Stimulated activated memory B cell treated with anti-CD40 and anti-IgM and Interleukin-4, amounts not matched to agents 10 μg/mL and 1 μg/mL and 100 μg/mL, for 72 hours (primary cell): ENCODE measurements at regions not wholly inside any gene's neighbourhood (a gene's known extent, or its start where the extent isn't known, plus 50 kb on each side); places are given as distances from the start of the nearest gene placed in this dataset.

Source experiments
- ATAC-seq: fragments of 150-1000 bp; cut with Tn5 transposase; 2 replicates; pipeline ENCODE4 v1.10.0; 2021
- H3K27ac Mint-ChIP-seq: one replicate; pipeline ENCODE4 v1.8.0; 2022; ENCODE audit warnings: mild to moderate bottlenecking, mixed read lengths
- H3K27me3 Mint-ChIP-seq: one replicate; pipeline ENCODE4 v1.8.0; 2022; ENCODE audit warnings: mixed read lengths
- H3K36me3 Mint-ChIP-seq: one replicate; pipeline ENCODE4 v1.8.0; 2022; ENCODE audit warnings: mixed read lengths
- H3K4me1 Mint-ChIP-seq: one replicate; pipeline ENCODE4 v1.8.0; 2022; ENCODE audit warnings: mixed read lengths
- H3K4me3 Mint-ChIP-seq: one replicate; pipeline ENCODE4 v1.8.0; 2022; ENCODE audit warnings: mild to moderate bottlenecking, moderate library complexity, mixed read lengths
- H3K9me3 Mint-ChIP-seq: one replicate; pipeline ENCODE4 v1.8.0; 2022; ENCODE audit warnings: mixed read lengths

DNA sequence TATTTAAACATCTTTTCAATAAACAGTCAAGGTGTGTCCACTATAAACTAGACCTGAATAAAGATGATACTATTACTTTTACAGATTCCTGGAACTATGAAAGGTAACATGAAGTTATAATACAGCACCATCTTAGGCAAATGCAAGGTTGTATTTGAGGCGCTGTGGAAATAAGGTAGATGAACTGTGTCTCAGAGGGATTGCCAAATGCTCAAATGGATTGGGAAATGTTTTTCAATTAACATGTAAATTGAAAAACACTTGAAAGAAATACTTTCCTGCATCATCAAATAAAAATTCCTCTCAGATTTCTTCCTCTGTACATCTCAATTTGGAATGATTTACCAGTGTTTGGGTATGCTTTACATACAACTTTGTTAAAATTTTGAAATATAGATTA, 139.4 kb downstream of the DKK1 start:
- Mint-ChIP-seq H3K36me3 (no peaks in the 10 kb centered on the region), H3K4me3 (no peak overlapping the region), H3K9me3 (no peaks in the 10 kb centered on the region), H3K4me1 (no peaks in the 10 kb centered on the region), H3K27me3 (no peaks in the 10 kb centered on the region), H3K27ac (no peak overlapping the region)
- ATAC-seq: no peak

DNA sequence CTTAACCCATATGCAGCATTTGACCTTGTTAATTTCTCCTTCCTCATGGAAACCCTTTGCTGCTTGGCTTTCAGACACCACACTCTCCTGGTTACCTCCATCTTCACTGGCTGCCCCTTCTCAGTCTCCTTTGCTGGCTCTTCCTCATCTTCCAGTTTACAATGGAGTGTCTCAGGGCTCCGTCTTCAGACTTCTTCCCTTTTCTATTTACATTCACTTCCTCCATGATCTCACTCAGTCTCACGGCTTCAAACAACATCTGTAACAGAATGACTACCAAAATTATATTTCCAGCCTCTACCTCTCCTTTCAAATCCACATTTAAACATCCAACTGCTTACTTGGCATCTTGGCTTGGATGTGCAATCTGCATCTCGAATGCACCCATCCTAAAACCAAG, 140.4 kb downstream of the DKK1 start:
- H3K4me3 Mint-ChIP-seq: no peak overlapping the region
- ATAC-seq: no peak
- no peaks in the 10 kb centered on the region for H3K4me1 Mint-ChIP-seq
- no peak overlapping the region for H3K27ac Mint-ChIP-seq
- no peaks in the 10 kb centered on the region for H3K27me3 Mint-ChIP-seq
- H3K9me3 Mint-ChIP-seq: no peaks in the 10 kb centered on the region
- no peaks in the 10 kb centered on the region for H3K36me3 Mint-ChIP-seq

DNA sequence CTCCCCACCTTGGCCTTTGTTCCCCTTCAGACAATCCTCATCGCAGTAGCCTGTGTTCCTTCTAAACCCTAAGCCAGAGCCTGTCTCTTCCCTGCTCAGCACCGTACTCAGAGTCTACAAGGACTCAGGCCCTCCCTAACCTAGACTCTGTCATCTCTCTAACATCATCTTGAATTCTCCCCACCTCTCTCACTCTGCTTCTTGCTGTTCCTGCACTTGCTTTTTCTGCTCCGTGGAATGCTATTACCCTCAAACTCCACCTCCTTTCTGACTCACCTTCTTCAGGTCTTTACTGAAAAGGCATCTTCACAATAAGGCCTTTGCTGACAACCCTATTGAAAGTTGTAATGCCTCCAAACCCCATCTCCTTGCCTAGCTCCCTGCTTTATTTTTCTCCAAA, 141.0 kb downstream of the DKK1 start:
- no peak overlapping the region for H3K4me3 Mint-ChIP-seq
- ATAC-seq: peak; percentile 47
- H3K27me3 Mint-ChIP-seq: no peaks in the 10 kb centered on the region
- no peaks in the 10 kb centered on the region for H3K9me3 Mint-ChIP-seq
- no peak overlapping the region for H3K27ac Mint-ChIP-seq
- no peaks in the 10 kb centered on the region for H3K36me3 Mint-ChIP-seq
- no peaks in the 10 kb centered on the region for H3K4me1 Mint-ChIP-seq

GRCh38 chr10:52459097-52459496, 145.0 kb downstream of the DKK1 start:
- no peak overlapping the region for H3K27ac Mint-ChIP-seq
- H3K4me3 Mint-ChIP-seq: no peak overlapping the region
- no peaks in the 10 kb centered on the region for H3K9me3 Mint-ChIP-seq
- ATAC-seq: no peak
- no peaks in the 10 kb centered on the region for H3K27me3 Mint-ChIP-seq
- H3K36me3 Mint-ChIP-seq: no peaks in the 10 kb centered on the region
- H3K4me1 Mint-ChIP-seq: no peaks in the 10 kb centered on the region

- Mint-ChIP-seq H3K4me3 (no peak overlapping the region), H3K36me3 (no peaks in the 10 kb centered on the region), H3K27ac (no peak overlapping the region), H3K27me3 (no peaks in the 10 kb centered on the region), H3K9me3 (peaks cover 2% of the 10 kb centered on the region), H3K4me1 (no peaks in the 10 kb centered on the region)
- no peak for ATAC-seq
These were observed 149.7 kb downstream of the DKK1 start for GRCh38 chr10:52463826-52464225.

DNA sequence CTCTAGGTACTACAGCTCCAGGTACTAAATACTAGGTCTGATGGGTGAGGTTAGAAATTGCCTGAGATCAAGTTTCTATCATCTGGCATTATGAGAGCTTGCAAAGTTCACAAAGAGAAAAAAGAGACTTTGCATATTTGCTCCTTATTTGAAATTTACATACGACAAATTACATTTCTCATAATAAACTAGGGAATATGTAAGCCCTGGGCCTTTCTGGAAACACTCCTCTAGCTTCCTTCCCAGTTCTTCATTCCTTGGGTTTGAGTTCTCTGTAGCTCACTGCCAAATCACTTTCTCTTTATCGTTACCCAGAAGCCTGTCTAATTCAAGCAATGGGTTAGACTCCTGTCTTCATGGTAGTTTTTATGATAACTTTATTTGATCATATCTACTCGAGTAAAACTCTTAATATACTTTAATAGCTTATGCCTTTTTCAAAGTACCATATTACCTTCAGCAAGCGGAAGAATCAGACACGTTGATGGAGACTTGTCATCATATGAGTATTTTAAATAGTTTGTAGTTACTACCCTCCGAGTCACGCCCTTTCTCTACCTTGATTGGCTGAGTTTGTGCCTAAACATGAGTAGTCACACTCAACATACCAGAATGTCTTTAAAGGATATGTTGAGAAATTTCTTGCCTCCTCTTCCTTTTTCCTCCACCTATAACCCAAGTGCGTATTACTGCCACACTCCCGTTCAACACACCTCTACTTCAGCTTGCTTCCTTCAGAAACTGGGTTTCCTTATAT, 150.5 kb downstream of the DKK1 start:
- H3K4me1 Mint-ChIP-seq: no peaks in the 10 kb centered on the region
- peaks cover 3% of the 10 kb centered on the region for H3K9me3 Mint-ChIP-seq
- no peaks in the 10 kb centered on the region for H3K27me3 Mint-ChIP-seq
- H3K27ac Mint-ChIP-seq: no peak overlapping the region
- no peak for ATAC-seq
- H3K36me3 Mint-ChIP-seq: no peaks in the 10 kb centered on the region
- H3K4me3 Mint-ChIP-seq: no peak overlapping the region

DNA sequence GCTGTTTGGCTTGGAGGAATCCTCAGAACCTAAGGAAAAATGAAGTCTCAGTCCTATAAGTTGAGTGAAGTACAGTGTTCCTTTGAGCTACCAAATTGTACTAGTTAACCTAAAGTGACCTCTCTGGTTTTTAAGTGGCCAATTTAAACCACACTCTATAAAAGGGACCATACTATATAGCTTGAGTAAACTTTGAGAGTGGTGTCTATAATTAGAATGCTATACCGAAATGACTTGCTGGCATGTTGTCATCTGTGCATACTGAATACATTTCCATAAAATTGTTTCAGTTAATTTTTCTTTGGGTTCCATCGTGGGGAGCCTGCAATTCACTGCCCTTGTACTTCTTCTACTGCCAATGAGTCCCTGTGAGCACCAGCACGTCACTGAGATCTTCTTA, 151.1 kb downstream of the DKK1 start:
- H3K27me3 Mint-ChIP-seq: no peaks in the 10 kb centered on the region
- H3K36me3 Mint-ChIP-seq: no peaks in the 10 kb centered on the region
- no peak overlapping the region for H3K4me3 Mint-ChIP-seq
- no peak for ATAC-seq
- no peaks in the 10 kb centered on the region for H3K4me1 Mint-ChIP-seq
- no peak overlapping the region for H3K27ac Mint-ChIP-seq
- H3K9me3 Mint-ChIP-seq: peaks cover 3% of the 10 kb centered on the region

GRCh38 chr10:52466464-52466863, 152.4 kb downstream of the DKK1 start:
- Mint-ChIP-seq H3K4me1 (no peaks in the 10 kb centered on the region), H3K27ac (no peak overlapping the region), H3K4me3 (no peak overlapping the region), H3K27me3 (no peaks in the 10 kb centered on the region), H3K36me3 (no peaks in the 10 kb centered on the region), H3K9me3 (peaks cover 3% of the 10 kb centered on the region)
- no peak for ATAC-seq

DNA sequence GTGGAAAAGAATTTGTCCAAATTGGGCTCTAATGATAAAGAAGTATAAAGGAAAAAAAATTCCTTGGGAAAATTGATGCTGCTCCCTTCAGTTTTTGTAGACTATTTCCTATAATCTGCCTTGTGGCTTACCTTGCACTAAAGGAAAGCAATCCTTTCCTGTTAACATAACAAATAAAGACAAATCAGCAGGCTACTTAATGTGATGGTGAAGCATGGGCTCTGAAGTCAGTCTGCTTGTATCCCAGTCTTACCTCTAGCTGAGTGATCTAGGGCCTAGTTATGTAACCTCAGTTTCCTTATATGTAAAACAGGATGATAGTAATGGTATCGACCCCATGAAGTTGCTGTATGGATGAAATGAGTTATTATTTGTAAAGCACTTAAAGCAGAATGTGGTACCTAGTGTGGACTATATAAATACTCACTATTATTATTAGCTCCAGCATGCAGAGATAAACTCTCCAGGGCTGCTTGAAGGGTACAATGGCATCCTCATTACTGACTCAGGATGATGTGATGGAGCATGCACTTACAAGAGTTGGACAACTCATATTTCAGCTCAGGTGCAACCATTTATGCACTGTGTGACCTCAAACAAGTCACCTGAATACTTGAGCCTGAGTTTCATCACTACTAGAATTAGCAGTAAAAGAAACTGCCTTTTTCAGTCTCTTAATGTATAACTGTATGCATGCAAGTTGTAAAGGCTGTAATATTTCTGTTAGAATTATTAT, 156.1 kb downstream of the DKK1 start:
- Mint-ChIP-seq H3K27ac (no peak overlapping the region), H3K4me3 (no peak overlapping the region), H3K27me3 (no peaks in the 10 kb centered on the region), H3K9me3 (peaks cover 3% of the 10 kb centered on the region), H3K36me3 (no peaks in the 10 kb centered on the region), H3K4me1 (no peaks in the 10 kb centered on the region)
- no peak for ATAC-seq

- Mint-ChIP-seq H3K4me3 (no peak overlapping the region), H3K4me1 (no peaks in the 10 kb centered on the region), H3K27ac (no peak overlapping the region), H3K36me3 (no peaks in the 10 kb centered on the region), H3K9me3 (peaks cover 3% of the 10 kb centered on the region), H3K27me3 (no peaks in the 10 kb centered on the region)
- ATAC-seq: no peak
These were observed 158.5 kb downstream of the DKK1 start for GRCh38 chr10:52472406-52473146.

DNA sequence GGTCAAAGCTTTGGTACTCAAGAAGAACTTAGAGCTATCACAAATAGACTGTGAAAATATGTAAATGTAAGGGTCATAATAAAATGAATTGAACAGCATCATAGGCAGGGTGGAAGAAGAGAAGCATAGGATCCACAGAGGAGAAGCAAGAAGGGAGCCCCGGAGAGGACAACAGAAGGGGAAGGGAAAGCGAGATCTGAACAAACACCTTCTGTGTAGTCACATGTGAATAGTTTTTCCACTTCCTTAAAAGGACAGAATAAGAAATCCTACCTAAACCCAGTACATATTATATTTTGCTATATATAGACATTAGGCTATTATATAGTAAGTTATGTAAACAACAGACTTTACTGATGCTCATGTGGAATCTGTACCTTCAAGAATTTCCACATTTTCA, 160.2 kb downstream of the DKK1 start:
- ATAC-seq: no peak
- H3K4me3 Mint-ChIP-seq: no peak overlapping the region
- H3K27ac Mint-ChIP-seq: no peak overlapping the region
- no peaks in the 10 kb centered on the region for H3K36me3 Mint-ChIP-seq
- no peaks in the 10 kb centered on the region for H3K4me1 Mint-ChIP-seq
- H3K27me3 Mint-ChIP-seq: no peaks in the 10 kb centered on the region
- no peaks in the 10 kb centered on the region for H3K9me3 Mint-ChIP-seq

DNA sequence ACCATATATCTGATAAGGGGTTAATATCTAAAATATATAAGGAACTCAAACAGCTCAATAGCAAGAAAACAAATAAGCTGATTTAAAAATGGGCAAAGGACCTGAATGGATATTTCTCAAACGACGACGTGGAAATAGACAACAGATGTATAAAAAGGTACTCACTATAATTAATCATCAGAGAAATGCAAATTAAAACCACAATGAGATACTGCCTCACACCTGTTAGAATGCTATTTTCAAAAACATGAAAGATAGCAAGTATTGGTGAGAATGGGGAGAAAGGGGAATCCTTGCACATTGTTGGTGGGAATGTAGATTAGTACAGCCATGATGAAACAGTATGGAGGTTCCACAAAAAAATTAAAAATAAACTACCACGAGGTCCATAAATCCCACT, 163.2 kb downstream of the DKK1 start:
- Mint-ChIP-seq H3K27ac (no peak overlapping the region), H3K27me3 (no peaks in the 10 kb centered on the region), H3K4me1 (no peaks in the 10 kb centered on the region), H3K4me3 (no peak overlapping the region), H3K36me3 (no peaks in the 10 kb centered on the region), H3K9me3 (no peaks in the 10 kb centered on the region)
- ATAC-seq: no peak

DNA sequence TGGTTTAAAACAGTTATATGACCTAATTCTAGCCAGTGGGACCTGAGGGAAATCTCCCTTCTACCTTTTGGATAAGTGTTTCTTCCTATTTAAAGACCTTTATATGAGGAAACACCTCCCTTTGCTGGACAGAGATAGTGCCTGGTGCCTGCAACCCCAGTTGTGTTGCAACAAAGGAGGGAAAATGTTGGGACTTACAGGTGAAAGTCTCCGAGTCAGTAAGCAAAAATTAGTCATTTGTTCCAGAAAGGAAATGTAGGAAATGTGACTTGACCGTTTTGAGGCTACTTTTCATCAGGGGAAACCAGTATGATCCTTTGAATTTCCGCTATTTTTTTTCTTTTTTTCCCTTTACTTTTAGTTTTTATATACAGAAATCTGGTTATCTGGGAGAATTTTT, 165.5 kb downstream of the DKK1 start:
- Mint-ChIP-seq H3K4me1 (peaks cover 6% of the 10 kb centered on the region), H3K27me3 (no peaks in the 10 kb centered on the region), H3K9me3 (no peaks in the 10 kb centered on the region), H3K4me3 (no peak overlapping the region), H3K36me3 (no peaks in the 10 kb centered on the region), H3K27ac (no peak overlapping the region)
- ATAC-seq: no peak

DNA sequence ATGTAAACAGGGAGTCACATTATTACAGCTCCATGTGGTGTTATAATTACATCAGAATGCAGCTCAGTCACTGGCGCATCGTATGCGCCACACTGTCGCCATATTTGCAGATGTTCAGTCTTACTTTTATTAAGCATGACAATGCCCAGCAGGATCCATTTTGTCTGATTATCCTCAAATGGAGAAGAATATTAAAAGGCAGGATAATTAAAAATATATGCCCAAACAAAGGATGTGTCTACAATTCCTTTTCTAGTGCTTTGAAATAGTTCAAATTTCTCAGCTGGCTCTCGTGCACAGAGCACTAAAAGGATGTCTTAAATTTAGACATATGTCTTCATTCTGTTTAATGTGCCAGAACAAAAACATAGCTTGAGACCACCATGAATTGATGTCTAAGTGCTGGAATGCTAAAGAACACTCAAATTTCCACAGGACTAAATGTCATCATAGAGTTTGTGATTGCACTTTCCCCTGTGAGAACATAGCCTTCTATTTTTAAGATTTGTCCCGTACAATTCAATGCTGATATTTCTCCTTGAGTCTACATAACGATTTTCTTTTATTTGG, 168.0 kb downstream of the DKK1 start:
- no peaks in the 10 kb centered on the region for H3K27me3 Mint-ChIP-seq
- no peaks in the 10 kb centered on the region for H3K36me3 Mint-ChIP-seq
- H3K4me1 Mint-ChIP-seq: peaks cover 6% of the 10 kb centered on the region
- no peaks in the 10 kb centered on the region for H3K9me3 Mint-ChIP-seq
- no peak overlapping the region for H3K27ac Mint-ChIP-seq
- ATAC-seq: no peak
- H3K4me3 Mint-ChIP-seq: no peak overlapping the region

- Mint-ChIP-seq H3K27me3 (no peaks in the 10 kb centered on the region), H3K27ac (peak overlapping the region; percentile 41), H3K4me1 (peaks cover 6% of the 10 kb centered on the region), H3K4me3 (peak overlapping the region; percentile 15), H3K9me3 (no peaks in the 10 kb centered on the region), H3K36me3 (no peaks in the 10 kb centered on the region)
- ATAC-seq: peak; percentile 36
These were observed 169.5 kb downstream of the DKK1 start for GRCh38 chr10:52483587-52483986.
